HCT116 (cell line): ENCODE measurements at regions not wholly inside any gene's neighbourhood (a gene's known extent, or its start where the extent isn't known, plus 50 kb on each side); places are given as distances from the start of the nearest gene placed in this dataset.

ENCODE experiments used
- ATAC-seq: fragments of 200-7000 bp; cut with Tn5 transposase; 2 replicates; pipeline ENCODE4 v1.9.1; 2020; ENCODE audit warnings: mild to moderate bottlenecking, moderate library complexity
- BruUV-seq: library from RNA; stranded (reverse); fragments of 400-500 nt; replicated peaks from 2 replicates; lab custom pipeline; 2021; lab: Mats Ljungman, UMichigan
- CTCF ChIA-PET: fragments of 300-600 bp; sonication (Branson Sonifier 250); formaldehyde crosslinking; loops from one replicate; lab custom pipeline; 2021; ENCODE audit warnings: antibody characterized with exemption; lab: Charles Lee
- POLR2A ChIA-PET: fragments of 300-600, 350-600 bp; sonication (Branson Sonifier 250); formaldehyde crosslinking; loops from one replicate; lab custom pipeline; 2021; ENCODE audit warnings: antibody characterized with exemption; lab: Charles Lee
- RAD21 ChIA-PET, 2 experiments: fragments of 300-600 bp; sonication (Branson Sonifier 250); formaldehyde crosslinking; loops; one replicate each; lab custom pipeline; 2023; ENCODE audit warnings: low total read pairs in 2 of 2; ENCODE audit not compliant: uncharacterized antibody in 2 of 2, unreplicated experiment in 2 of 2, low non-redundant PET in 1 of 2; lab: Charles Lee
- DNase-seq: peaks from one replicate; pipeline ENCODE4 v3.0.0-alpha.2; 2010; ENCODE audit warnings: low read depth, low spot score
- H2AFZ ChIP-seq: fragments of 200-600 bp; shearing (Covaris generic), sonication (generic); 2 replicates; pipeline ENCODE4 v1.6.1; 2017; ENCODE audit warnings: low read depth, mixed run types, mixed read lengths, antibody characterized with exemption, low read length; ENCODE audit not compliant: poor library complexity, severe bottlenecking
- H3K27ac ChIP-seq: 2 replicates; pipeline ENCODE4 v1.5.1; 2012; ENCODE audit warnings: low read depth, low read length
- H3K27me3 ChIP-seq: fragments of 200-600 bp; sonication (generic); 2 replicates; pipeline ENCODE4 v1.6.1; 2016; ENCODE audit warnings: mixed run types, low read length, mixed read lengths; ENCODE audit not compliant: insufficient read depth
- H3K36me3 ChIP-seq, 2 experiments: fragments of 200-500 bp in 1 of 2; fragments of 200-600 bp in 1 of 2; sonication (Bioruptor generic) in 1 of 2; sonication (generic) in 1 of 2; 2 replicates each; pipeline versions ENCODE4 v1.5.1 to v1.6.1; 2014 to 2016; ENCODE audit warnings: low read length in 2 of 2, inconsistent platforms in 1 of 2, mixed read lengths in 1 of 2, mixed run types in 1 of 2; ENCODE audit not compliant: insufficient read depth in 2 of 2, control insufficient read depth in 1 of 2
- H3K4me1 ChIP-seq, 2 experiments: fragments of 200-600 bp in 1 of 2; sonication (generic) in 1 of 2; 2 replicates each; pipeline versions ENCODE4 v1.5.1 to v1.6.1; 2012 to 2017; ENCODE audit warnings: low read length in 2 of 2, inconsistent platforms in 1 of 2, mild to moderate bottlenecking in 1 of 2, mixed read lengths in 1 of 2, mixed run types in 1 of 2, moderate library complexity in 1 of 2; ENCODE audit not compliant: insufficient read depth in 2 of 2, control insufficient read depth in 1 of 2
- H3K4me2 ChIP-seq: fragments of 200-600 bp; sonication (generic); 2 replicates; pipeline ENCODE4 v1.6.1; 2017; ENCODE audit warnings: mixed run types, low read length, mixed read lengths
- H3K4me3 ChIP-seq, 2 experiments: fragments of 200-600 bp in 1 of 2; sonication (generic) in 1 of 2; replicated peaks in 1 of 2; 2 replicates each; pipeline ENCODE4 v1.5.1; 2011 to 2016; ENCODE audit warnings: low read length in 2 of 2, control low read depth in 1 of 2, low read depth in 1 of 2, mild to moderate bottlenecking in 1 of 2, mixed read lengths in 1 of 2, mixed run types in 1 of 2
- H3K79me2 ChIP-seq: fragments of 200-600 bp; sonication (generic); 2 replicates; pipeline ENCODE4 v1.6.1; 2017; ENCODE audit warnings: mild to moderate bottlenecking, mixed run types, low read length, moderate library complexity, mixed read lengths; ENCODE audit not compliant: insufficient read depth
- H3K9ac ChIP-seq: fragments of 200-600 bp; sonication (generic); 2 replicates; pipeline ENCODE4 v1.6.1; 2016; ENCODE audit warnings: low read length, mixed read lengths
- H3K9me2 ChIP-seq: fragments of 200-600 bp; sonication (generic), shearing (Covaris generic); 2 replicates; pipeline ENCODE4 v1.6.1; 2017; ENCODE audit warnings: mixed run types, mild to moderate bottlenecking, moderate library complexity; ENCODE audit not compliant: insufficient read depth
- H3K9me3 ChIP-seq, 2 experiments: fragments of 200-500 bp in 1 of 2; fragments of 200-600 bp in 1 of 2; sonication (Bioruptor generic) in 1 of 2; sonication (generic) in 1 of 2; 2 replicates each; pipeline ENCODE4 v1.6.1; 2014 to 2017; ENCODE audit warnings: low read length in 2 of 2, mixed read lengths in 2 of 2, inconsistent platforms in 1 of 2, low read depth in 1 of 2, mild to moderate bottlenecking in 1 of 2, mixed run types in 1 of 2, moderate library complexity in 1 of 2; ENCODE audit not compliant: control insufficient read depth in 1 of 2, insufficient read depth in 1 of 2
- H4K20me1 ChIP-seq: fragments of 200-600 bp; sonication (generic), shearing (Covaris generic); 2 replicates; pipeline ENCODE4 v1.6.1; 2017; ENCODE audit warnings: mixed run types, mild to moderate bottlenecking, moderate library complexity; ENCODE audit not compliant: insufficient read depth
- CEBPB ChIP-seq: IDR thresholded peaks from 2 replicates; pipeline ENCODE4 v1.6.1; 2012; ENCODE audit warnings: low read depth
- EGR1 ChIP-seq: IDR thresholded peaks from 2 replicates; pipeline ENCODE4 v1.6.1; 2012; ENCODE audit warnings: low read depth
- ELF1 ChIP-seq: IDR thresholded peaks from 2 replicates; pipeline ENCODE4 v1.6.1; 2012; ENCODE audit warnings: low read depth, borderline replicate concordance
- EZH2 ChIP-seq: fragments of 200-600 bp; sonication (generic); IDR thresholded peaks from 2 replicates; pipeline ENCODE4 v1.6.1; 2017; ENCODE audit warnings: antibody characterized with exemption, mixed run types
- FOSL1 ChIP-seq: IDR thresholded peaks from 2 replicates; pipeline ENCODE4 v1.6.1; 2012; ENCODE audit warnings: low read depth
- JUND ChIP-seq: IDR thresholded peaks from 2 replicates; pipeline ENCODE4 v1.6.1; 2012
- POLR2A ChIP-seq: IDR thresholded peaks from 2 replicates; pipeline ENCODE4 v1.7.0; 2011; ENCODE audit warnings: borderline replicate concordance; ENCODE audit not compliant: insufficient read depth, insufficient read length; ENCODE audit errors: extremely low read depth
- POLR2AphosphoS5 ChIP-seq: IDR thresholded peaks from 2 replicates; pipeline ENCODE4 v1.6.1; 2011; ENCODE audit warnings: mild to moderate bottlenecking, low read depth, low read length, moderate library complexity
- RAD21 ChIP-seq: IDR thresholded peaks from 2 replicates; pipeline ENCODE4 v1.6.1; 2012; ENCODE audit warnings: low read depth, mild to moderate bottlenecking
- SIN3A ChIP-seq: IDR thresholded peaks from 2 replicates; pipeline ENCODE4 v1.6.1; 2012; ENCODE audit warnings: low read depth
- SRF ChIP-seq: IDR thresholded peaks from 2 replicates; pipeline ENCODE4 v1.6.1; 2012; ENCODE audit warnings: low read depth
- TCF7L2 ChIP-seq: IDR thresholded peaks from 2 replicates; pipeline ENCODE4 v1.7.0; 2011; ENCODE audit warnings: borderline replicate concordance, inconsistent platforms; ENCODE audit not compliant: insufficient read depth, insufficient read length; ENCODE audit errors: extremely low read depth
- ZFX ChIP-seq: fragments of 450-650 bp; IDR thresholded peaks from 2 replicates; pipeline ENCODE4 v1.6.1; 2017
- ZNF274 ChIP-seq: fragments of 200-500 bp; sonication (Bioruptor generic); IDR thresholded peaks from 2 replicates; pipeline ENCODE4 v1.6.1; 2014; ENCODE audit warnings: mild to moderate bottlenecking, low read depth, low read length, inconsistent platforms
- intact Hi-C: fragments of 100-400 bp; cut with micrococcal nuclease; formaldehyde crosslinking; loops from 2 replicates; pipeline ENCODE4 v1.10.0; 2022
- TF ChIP-seq, protein P1 (sequence below): IDR thresholded peaks from 2 replicates; pipeline ENCODE4 v1.6.1; 2012
- TF ChIP-seq, protein P2 (sequence below): IDR thresholded peaks from 2 replicates; pipeline ENCODE4 v1.6.1; 2012; ENCODE audit warnings: low read depth
- TF ChIP-seq, protein P3 (sequence below): IDR thresholded peaks from 2 replicates; pipeline ENCODE4 v1.6.1; 2012
- TF ChIP-seq, protein P4 (sequence below): IDR thresholded peaks from 2 replicates; pipeline ENCODE4 v1.6.1; 2011; ENCODE audit warnings: mild to moderate bottlenecking, low read length, moderate library complexity; ENCODE audit not compliant: insufficient replicate concordance; ENCODE audit errors: extremely low read depth

DNA sequence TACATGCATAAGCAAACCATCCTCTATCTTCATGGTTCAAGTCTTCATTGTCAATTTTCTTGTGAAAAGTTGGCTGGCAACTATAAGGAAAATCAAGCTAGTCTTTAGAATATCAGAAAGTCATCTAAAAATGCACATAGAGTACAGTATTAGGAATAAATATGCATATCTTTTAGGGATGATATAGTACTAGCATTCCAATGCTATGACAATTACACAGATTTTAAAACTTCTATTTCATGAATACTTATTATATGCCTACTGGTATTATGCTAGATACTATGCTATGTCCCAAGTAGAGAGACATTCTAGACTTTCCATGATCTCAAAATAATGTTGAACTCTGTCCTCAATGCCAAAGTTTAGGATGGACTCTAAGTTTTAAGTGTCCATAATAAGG is 81.3 kb upstream of the NAALADL2 start:
- CTCF ChIA-PET: no interaction called here
- POLR2A ChIA-PET: no interaction called here
- RAD21 ChIA-PET: no interaction called here
- no TSS peak for BruUV-seq
- no peak overlapping the region for H3K9ac ChIP-seq
- no peaks in the 10 kb centered on the region for H3K9me3 ChIP-seq
- intact Hi-C loops: no loop called here
- H3K4me1 ChIP-seq: no peaks in the 10 kb centered on the region
- H3K27me3 ChIP-seq: no peaks in the 10 kb centered on the region
- no peak overlapping the region for H3K4me3 ChIP-seq
- no peak for TF ChIP-seq RAD21
- no peak for TF ChIP-seq CEBPB
- no peak for TF ChIP-seq EZH2
- TF ChIP-seq SIN3A: no peak
- TF ChIP-seq EGR1: no peak
- TF ChIP-seq TCF7L2: no peak
- TF ChIP-seq, protein P1, sequence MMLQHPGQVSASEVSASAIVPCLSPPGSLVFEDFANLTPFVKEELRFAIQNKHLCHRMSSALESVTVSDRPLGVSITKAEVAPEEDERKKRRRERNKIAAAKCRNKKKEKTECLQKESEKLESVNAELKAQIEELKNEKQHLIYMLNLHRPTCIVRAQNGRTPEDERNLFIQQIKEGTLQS: no peak
- TF ChIP-seq POLR2A: no peak
- TF ChIP-seq POLR2AphosphoS5: no peak
- no peak for DNase-seq
- no peaks in the 10 kb centered on the region for H3K79me2 ChIP-seq
- no peak overlapping the region for H3K27ac ChIP-seq
- H3K36me3 ChIP-seq: no peaks in the 10 kb centered on the region
- H2AFZ ChIP-seq: no peak overlapping the region
- H3K9me2 ChIP-seq: no peaks in the 10 kb centered on the region
- ATAC-seq: no peak
- H4K20me1 ChIP-seq: no peaks in the 10 kb centered on the region
- no peak overlapping the region for H3K4me2 ChIP-seq

DNA sequence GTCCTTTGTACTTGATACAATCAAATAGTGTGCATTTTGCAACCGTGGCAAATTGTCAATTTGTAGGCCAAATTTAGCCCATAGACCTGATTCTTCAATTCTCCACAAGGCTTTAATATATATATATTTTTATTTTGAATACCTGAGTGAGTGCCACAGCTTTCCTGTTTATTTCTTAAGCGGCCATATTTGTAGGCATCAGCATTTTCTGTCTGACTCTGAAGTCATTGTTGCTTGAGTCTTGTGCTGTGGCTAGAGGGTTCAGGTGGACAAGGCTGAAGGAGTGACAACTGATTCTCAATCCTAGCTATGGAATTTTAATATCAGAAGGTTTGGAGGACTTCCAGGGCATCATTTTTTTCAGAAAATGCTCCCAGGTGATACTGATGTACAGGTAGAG is 75.6 kb upstream of the NAALADL2 start:
- Histone ChIP-seq H3K27me3 (no peaks in the 10 kb centered on the region), H3K4me2 (no peak overlapping the region), H3K36me3 (no peaks in the 10 kb centered on the region), H3K4me3 (no peak overlapping the region), H4K20me1 (no peaks in the 10 kb centered on the region), H3K9me3 (no peaks in the 10 kb centered on the region), H3K4me1 (no peaks in the 10 kb centered on the region), H3K9ac (no peak overlapping the region), H2AFZ (no peak overlapping the region), H3K9me2 (no peaks in the 10 kb centered on the region), H3K79me2 (no peaks in the 10 kb centered on the region), H3K27ac (no peak overlapping the region)
- RAD21 ChIA-PET: no interaction called here
- no peak for ATAC-seq
- CTCF ChIA-PET: no interaction called here
- no peak for DNase-seq
- intact Hi-C loops: no loop called here
- POLR2A ChIA-PET: no interaction called here
- no TSS peak for BruUV-seq
- no peak for TF ChIP-seq SIN3A
- TF ChIP-seq, protein P2, sequence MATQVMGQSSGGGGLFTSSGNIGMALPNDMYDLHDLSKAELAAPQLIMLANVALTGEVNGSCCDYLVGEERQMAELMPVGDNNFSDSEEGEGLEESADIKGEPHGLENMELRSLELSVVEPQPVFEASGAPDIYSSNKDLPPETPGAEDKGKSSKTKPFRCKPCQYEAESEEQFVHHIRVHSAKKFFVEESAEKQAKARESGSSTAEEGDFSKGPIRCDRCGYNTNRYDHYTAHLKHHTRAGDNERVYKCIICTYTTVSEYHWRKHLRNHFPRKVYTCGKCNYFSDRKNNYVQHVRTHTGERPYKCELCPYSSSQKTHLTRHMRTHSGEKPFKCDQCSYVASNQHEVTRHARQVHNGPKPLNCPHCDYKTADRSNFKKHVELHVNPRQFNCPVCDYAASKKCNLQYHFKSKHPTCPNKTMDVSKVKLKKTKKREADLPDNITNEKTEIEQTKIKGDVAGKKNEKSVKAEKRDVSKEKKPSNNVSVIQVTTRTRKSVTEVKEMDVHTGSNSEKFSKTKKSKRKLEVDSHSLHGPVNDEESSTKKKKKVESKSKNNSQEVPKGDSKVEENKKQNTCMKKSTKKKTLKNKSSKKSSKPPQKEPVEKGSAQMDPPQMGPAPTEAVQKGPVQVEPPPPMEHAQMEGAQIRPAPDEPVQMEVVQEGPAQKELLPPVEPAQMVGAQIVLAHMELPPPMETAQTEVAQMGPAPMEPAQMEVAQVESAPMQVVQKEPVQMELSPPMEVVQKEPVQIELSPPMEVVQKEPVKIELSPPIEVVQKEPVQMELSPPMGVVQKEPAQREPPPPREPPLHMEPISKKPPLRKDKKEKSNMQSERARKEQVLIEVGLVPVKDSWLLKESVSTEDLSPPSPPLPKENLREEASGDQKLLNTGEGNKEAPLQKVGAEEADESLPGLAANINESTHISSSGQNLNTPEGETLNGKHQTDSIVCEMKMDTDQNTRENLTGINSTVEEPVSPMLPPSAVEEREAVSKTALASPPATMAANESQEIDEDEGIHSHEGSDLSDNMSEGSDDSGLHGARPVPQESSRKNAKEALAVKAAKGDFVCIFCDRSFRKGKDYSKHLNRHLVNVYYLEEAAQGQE: no peak
- no peak for TF ChIP-seq ZFX
- TF ChIP-seq, protein P3, sequence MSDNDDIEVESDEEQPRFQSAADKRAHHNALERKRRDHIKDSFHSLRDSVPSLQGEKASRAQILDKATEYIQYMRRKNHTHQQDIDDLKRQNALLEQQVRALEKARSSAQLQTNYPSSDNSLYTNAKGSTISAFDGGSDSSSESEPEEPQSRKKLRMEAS: no peak
- TF ChIP-seq TCF7L2: no peak
- no peak for TF ChIP-seq CEBPB
- TF ChIP-seq ZNF274: no peak
- TF ChIP-seq SRF: no peak
- TF ChIP-seq, protein P4, sequence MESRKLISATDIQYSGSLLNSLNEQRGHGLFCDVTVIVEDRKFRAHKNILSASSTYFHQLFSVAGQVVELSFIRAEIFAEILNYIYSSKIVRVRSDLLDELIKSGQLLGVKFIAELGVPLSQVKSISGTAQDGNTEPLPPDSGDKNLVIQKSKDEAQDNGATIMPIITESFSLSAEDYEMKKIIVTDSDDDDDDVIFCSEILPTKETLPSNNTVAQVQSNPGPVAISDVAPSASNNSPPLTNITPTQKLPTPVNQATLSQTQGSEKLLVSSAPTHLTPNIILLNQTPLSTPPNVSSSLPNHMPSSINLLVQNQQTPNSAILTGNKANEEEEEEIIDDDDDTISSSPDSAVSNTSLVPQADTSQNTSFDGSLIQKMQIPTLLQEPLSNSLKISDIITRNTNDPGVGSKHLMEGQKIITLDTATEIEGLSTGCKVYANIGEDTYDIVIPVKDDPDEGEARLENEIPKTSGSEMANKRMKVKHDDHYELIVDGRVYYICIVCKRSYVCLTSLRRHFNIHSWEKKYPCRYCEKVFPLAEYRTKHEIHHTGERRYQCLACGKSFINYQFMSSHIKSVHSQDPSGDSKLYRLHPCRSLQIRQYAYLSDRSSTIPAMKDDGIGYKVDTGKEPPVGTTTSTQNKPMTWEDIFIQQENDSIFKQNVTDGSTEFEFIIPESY: no peak
- TF ChIP-seq RAD21: no peak
- TF ChIP-seq JUND: no peak
- no peak for TF ChIP-seq FOSL1
- no peak for TF ChIP-seq ELF1
